Transverse colon (tissue), 3 donors: ENCODE measurements at regions not wholly inside any gene's neighbourhood (a gene's known extent, or its start where the extent isn't known, plus 50 kb on each side); places are given as distances from the start of the nearest gene placed in this dataset.

Source experiments
- EP300 ChIP-seq: sonication (generic); formaldehyde crosslinking; IDR thresholded peaks from one replicate; pipeline ENCODE4 v1.6.1; 2017; ENCODE audit warnings: antibody characterized with exemption, low read depth
- POLR2A ChIP-seq: fragments of 450-650 bp; IDR thresholded peaks from one replicate; pipeline ENCODE4 v1.6.1; 2016; ENCODE audit warnings: antibody characterized with exemption, mild to moderate bottlenecking, moderate library complexity
- TF ChIP-seq, protein P1 (sequence below), 5 experiments: fragments of 200-600 bp in 3 of 5; fragments of 450-650 bp in 2 of 5; sonication (generic) in 3 of 5; IDR thresholded peaks; 1 replicate in 2 of 5; 2 replicates in 3 of 5; pipeline ENCODE4 v1.5.1; 2016 to 2017; ENCODE audit warnings: antibody characterized with exemption in 5 of 5, inconsistent platforms in 3 of 5, mild to moderate bottlenecking in 2 of 5, moderate library complexity in 1 of 5

DNA sequence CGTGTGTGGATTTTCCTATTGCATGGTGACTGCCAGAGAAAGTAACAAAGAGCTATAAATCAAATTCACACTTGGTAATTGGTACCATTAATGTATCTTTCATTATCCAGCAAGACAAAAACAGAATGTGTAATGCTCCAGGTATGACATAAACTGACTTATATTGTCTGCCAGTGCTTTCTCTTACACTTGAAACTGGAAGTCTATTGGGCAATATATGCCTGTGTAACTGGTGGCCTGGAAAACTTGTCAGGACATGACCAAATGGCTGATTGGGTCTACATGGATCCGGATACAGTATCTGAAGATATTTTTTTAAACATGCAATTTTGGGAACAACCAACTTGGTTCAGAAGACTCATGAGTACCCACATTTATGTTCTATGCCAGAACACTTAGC is 174.6 kb upstream of the ARHGAP42 start:
- no peak for TF ChIP-seq EP300
- no peak for TF ChIP-seq POLR2A
- TF ChIP-seq, protein P1, sequence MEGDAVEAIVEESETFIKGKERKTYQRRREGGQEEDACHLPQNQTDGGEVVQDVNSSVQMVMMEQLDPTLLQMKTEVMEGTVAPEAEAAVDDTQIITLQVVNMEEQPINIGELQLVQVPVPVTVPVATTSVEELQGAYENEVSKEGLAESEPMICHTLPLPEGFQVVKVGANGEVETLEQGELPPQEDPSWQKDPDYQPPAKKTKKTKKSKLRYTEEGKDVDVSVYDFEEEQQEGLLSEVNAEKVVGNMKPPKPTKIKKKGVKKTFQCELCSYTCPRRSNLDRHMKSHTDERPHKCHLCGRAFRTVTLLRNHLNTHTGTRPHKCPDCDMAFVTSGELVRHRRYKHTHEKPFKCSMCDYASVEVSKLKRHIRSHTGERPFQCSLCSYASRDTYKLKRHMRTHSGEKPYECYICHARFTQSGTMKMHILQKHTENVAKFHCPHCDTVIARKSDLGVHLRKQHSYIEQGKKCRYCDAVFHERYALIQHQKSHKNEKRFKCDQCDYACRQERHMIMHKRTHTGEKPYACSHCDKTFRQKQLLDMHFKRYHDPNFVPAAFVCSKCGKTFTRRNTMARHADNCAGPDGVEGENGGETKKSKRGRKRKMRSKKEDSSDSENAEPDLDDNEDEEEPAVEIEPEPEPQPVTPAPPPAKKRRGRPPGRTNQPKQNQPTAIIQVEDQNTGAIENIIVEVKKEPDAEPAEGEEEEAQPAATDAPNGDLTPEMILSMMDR (IDR thresholded peaks at IDR 0.05), result no peak
